Neural progenitor cell (in vitro differentiated cells): ENCODE measurements at regions not wholly inside any gene's neighbourhood (a gene's known extent, or its start where the extent isn't known, plus 50 kb on each side); places are given as distances from the start of the nearest gene placed in this dataset.

ENCODE experiments used
- DNase-seq: peaks from one replicate; pipeline ENCODE4 v3.0.0-alpha.2; 2016; ENCODE audit warnings: low spot score
- H2AFZ ChIP-seq: fragments of 200-600 bp; sonication (generic); replicated peaks from 2 replicates; pipeline ENCODE4 v1.6.1; 2016; ENCODE audit warnings: antibody characterized with exemption
- H3F3A ChIP-seq: fragments of 200-600 bp; sonication (generic); 2 replicates; pipeline ENCODE4 v1.6.1; 2016; ENCODE audit warnings: antibody characterized with exemption, low read depth
- H3K27ac ChIP-seq: fragments of 200-600 bp; sonication (generic); 2 replicates; pipeline ENCODE4 v1.5.1; 2016; ENCODE audit warnings: mild to moderate bottlenecking
- H3K27me3 ChIP-seq: fragments of 200-600 bp; sonication (generic); 2 replicates; pipeline ENCODE4 v1.6.1; 2016; ENCODE audit warnings: mild to moderate bottlenecking, moderate library complexity
- H3K36me3 ChIP-seq: fragments of 200-600 bp; sonication (generic); 2 replicates; pipeline ENCODE4 v1.5.1; 2016
- H3K4me1 ChIP-seq: fragments of 200-600 bp; sonication (generic); 2 replicates; pipeline ENCODE4 v1.6.1; 2016; ENCODE audit warnings: mixed run types
- H3K4me2 ChIP-seq: fragments of 200-600 bp; sonication (generic); 2 replicates; pipeline ENCODE4 v1.6.1; 2016
- H3K4me3 ChIP-seq: fragments of 200-600 bp; sonication (generic); 2 replicates; pipeline ENCODE4 v1.5.1; 2016
- H3K79me2 ChIP-seq: fragments of 200-600 bp; sonication (generic); 2 replicates; pipeline ENCODE4 v1.6.1; 2016; ENCODE audit warnings: low read depth
- H3K9ac ChIP-seq: fragments of 200-600 bp; sonication (generic); 2 replicates; pipeline ENCODE4 v1.6.1; 2016
- H3K9me3 ChIP-seq: fragments of 200-600 bp; sonication (generic); 2 replicates; pipeline ENCODE4 v1.5.1; 2016; ENCODE audit warnings: low read depth
- H4K20me1 ChIP-seq: fragments of 200-600 bp; sonication (generic); 2 replicates; pipeline ENCODE4 v1.6.1; 2016; ENCODE audit warnings: low read depth
- H3K27ac Mint-ChIP-seq: 3 replicates; pipeline ENCODE4 v1.8.0; 2021; ENCODE audit warnings: mixed read lengths
- H3K27me3 Mint-ChIP-seq: 2 replicates; pipeline ENCODE4 v1.8.0; 2022; ENCODE audit warnings: low read depth, mild to moderate bottlenecking, inconsistent platforms, moderate library complexity, mixed read lengths; ENCODE audit not compliant: insufficient read depth
- H3K36me3 Mint-ChIP-seq: 3 replicates; pipeline ENCODE4 v1.8.0; 2021; ENCODE audit warnings: mixed read lengths
- H3K4me1 Mint-ChIP-seq: 3 replicates; pipeline ENCODE4 v1.8.0; 2021; ENCODE audit warnings: mixed read lengths
- H3K4me3 Mint-ChIP-seq: 3 replicates; pipeline ENCODE4 v1.8.0; 2021; ENCODE audit warnings: mild to moderate bottlenecking, moderate library complexity, mixed read lengths
- H3K9me3 Mint-ChIP-seq: 3 replicates; pipeline ENCODE4 v1.8.0; 2020; ENCODE audit warnings: mixed read lengths
- EZH2 ChIP-seq: fragments of 200-600 bp; sonication (generic); IDR thresholded peaks from 2 replicates; pipeline ENCODE4 v1.6.1; 2017; ENCODE audit warnings: antibody characterized with exemption, mild to moderate bottlenecking, moderate library complexity
- EZH2phosphoT487 ChIP-seq: fragments of 200-600 bp; sonication (generic); IDR thresholded peaks from 2 replicates; pipeline ENCODE4 v1.6.1; 2017; ENCODE audit warnings: antibody characterized with exemption
- TF ChIP-seq, protein P1 (sequence below): fragments of 200-600 bp; sonication (generic); IDR thresholded peaks from 2 replicates; pipeline ENCODE4 v1.5.1; 2017; ENCODE audit warnings: antibody characterized with exemption, mild to moderate bottlenecking

DNA sequence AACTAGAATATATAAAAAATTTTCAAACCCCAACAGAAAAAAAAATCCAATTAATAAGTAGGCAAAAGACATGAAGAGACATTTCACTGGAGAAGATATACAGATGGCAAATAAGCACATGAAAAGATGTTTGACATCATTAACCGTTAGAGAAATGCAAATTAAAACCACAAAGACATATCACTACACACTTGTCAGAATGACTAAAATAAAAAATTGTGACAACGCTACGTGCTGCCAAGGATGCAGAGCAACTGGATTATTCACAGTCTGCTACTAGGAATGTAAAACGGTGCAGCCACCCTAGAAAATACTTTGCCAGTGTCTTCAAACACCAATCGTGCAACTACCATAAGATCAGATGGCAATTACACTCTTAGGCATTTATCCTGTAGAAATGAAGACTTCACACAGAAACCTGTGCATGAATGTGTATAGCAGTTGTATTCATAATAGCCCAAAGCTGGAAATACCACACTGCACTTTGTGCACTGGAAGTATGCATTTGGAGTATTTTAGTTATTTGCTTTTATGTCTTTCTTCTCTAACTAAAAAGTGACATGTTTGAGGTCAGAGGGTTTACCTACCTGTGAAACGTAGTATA, 75.3 kb upstream of the PALMD start:
- Histone ChIP-seq H3K79me2 (no peaks in the 10 kb centered on the region), H3K4me3 (no peak overlapping the region), H3K4me2 (no peak overlapping the region), H3K36me3 (no peaks in the 10 kb centered on the region), H3F3A (no peaks in the 10 kb centered on the region), H3K27me3 (no peaks in the 10 kb centered on the region), H2AFZ (no peak overlapping the region), H3K9me3 (no peaks in the 10 kb centered on the region), H3K9ac (no peak overlapping the region), H4K20me1 (no peaks in the 10 kb centered on the region), H3K4me1 (no peaks in the 10 kb centered on the region), H3K27ac (no peak overlapping the region)
- Mint-ChIP-seq H3K27ac (no peak overlapping the region), H3K9me3 (no peaks in the 10 kb centered on the region), H3K4me3 (no peak overlapping the region), H3K36me3 (no peaks in the 10 kb centered on the region), H3K4me1 (no peaks in the 10 kb centered on the region), H3K27me3 (peaks cover 2% of the 10 kb centered on the region)
- no peak for DNase-seq
- TF ChIP-seq EZH2: no peak
- no peak for TF ChIP-seq EZH2phosphoT487
- TF ChIP-seq, protein P1, sequence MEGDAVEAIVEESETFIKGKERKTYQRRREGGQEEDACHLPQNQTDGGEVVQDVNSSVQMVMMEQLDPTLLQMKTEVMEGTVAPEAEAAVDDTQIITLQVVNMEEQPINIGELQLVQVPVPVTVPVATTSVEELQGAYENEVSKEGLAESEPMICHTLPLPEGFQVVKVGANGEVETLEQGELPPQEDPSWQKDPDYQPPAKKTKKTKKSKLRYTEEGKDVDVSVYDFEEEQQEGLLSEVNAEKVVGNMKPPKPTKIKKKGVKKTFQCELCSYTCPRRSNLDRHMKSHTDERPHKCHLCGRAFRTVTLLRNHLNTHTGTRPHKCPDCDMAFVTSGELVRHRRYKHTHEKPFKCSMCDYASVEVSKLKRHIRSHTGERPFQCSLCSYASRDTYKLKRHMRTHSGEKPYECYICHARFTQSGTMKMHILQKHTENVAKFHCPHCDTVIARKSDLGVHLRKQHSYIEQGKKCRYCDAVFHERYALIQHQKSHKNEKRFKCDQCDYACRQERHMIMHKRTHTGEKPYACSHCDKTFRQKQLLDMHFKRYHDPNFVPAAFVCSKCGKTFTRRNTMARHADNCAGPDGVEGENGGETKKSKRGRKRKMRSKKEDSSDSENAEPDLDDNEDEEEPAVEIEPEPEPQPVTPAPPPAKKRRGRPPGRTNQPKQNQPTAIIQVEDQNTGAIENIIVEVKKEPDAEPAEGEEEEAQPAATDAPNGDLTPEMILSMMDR: no peak

DNA sequence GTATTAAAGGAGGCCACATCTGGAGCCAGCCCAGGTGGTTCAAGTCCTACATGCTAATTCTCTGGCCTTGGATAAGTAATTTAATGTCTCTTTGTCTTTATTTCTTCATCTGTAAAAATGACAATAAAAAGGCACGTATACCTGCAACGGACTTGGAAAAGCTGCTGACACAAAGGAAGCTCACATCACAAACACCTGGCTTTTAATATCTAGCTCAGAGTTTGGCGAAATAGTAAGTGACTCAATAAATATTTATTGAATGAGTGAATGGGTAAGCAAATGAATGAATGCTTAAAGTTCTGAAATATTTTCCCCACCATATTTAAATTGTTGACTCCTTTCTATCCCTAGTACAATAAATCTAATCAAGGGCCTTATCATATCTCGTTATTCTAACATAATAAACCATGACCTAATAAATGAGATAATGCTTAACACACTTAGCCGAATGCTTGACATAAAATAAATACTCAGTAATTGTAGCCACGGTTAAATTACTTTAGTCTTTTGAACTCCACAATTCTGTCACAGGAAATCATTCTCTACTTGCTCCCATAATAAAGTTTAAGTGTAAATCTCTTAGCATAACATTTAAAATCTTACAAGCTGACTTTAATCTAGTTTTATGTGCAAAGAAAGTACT, 74.7 kb upstream of the PALMD start:
- Mint-ChIP-seq H3K27ac (no peak overlapping the region), H3K36me3 (no peaks in the 10 kb centered on the region), H3K4me1 (no peaks in the 10 kb centered on the region), H3K27me3 (peaks cover 2% of the 10 kb centered on the region), H3K4me3 (no peak overlapping the region), H3K9me3 (no peaks in the 10 kb centered on the region)
- Histone ChIP-seq H3K4me3 (no peak overlapping the region), H3K27me3 (no peaks in the 10 kb centered on the region), H3K9ac (no peak overlapping the region), H3K4me2 (no peak overlapping the region), H3F3A (no peaks in the 10 kb centered on the region), H4K20me1 (no peaks in the 10 kb centered on the region), H3K79me2 (no peaks in the 10 kb centered on the region), H3K4me1 (no peaks in the 10 kb centered on the region), H2AFZ (no peak overlapping the region), H3K36me3 (no peaks in the 10 kb centered on the region), H3K27ac (no peak overlapping the region), H3K9me3 (no peaks in the 10 kb centered on the region)
- TF ChIP-seq EZH2: no peak
- DNase-seq: no peak

DNA sequence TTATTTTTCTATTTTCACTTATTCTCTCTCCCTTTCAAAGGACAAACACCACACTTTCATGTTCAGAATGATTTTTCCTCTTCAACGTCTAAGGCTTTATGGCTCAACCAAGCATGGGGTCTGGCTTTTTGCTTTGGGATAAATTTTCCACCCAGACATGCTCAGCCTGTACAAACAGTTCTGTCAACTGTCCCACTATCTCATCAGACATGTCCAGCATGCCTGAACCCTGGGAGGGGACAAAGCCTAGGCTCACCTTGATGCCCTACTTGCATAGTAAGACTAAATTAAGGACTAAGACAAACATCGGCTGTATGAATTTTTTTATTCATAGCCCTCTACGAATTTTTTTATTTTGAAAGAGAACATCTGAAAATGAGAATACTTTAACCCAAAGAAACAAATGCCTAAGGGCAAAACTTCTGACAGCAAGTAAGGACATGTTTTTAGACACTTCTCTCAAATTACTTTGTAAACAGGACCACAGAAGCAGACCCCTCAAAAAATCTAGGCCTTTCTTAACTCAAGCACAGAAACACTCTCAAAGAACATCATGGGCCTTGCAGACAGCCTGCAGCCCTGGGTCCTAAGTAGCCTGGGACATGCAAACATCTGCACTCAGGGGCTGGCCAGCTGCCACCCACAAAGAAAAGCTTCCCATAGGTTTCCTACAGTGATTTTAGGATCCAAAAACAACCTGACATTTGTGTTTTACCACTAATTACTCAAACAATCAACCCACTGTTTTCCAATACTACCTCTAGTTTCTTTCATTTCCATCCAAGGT, 72.3 kb upstream of the PALMD start:
- TF ChIP-seq EZH2 (no peak), EZH2phosphoT487 (no peak)
- TF ChIP-seq, protein P1: no peak
- no peaks in the 10 kb centered on the region for H4K20me1 ChIP-seq
- H3K4me1 ChIP-seq: no peaks in the 10 kb centered on the region
- H3K9ac ChIP-seq: no peak overlapping the region
- no peaks in the 10 kb centered on the region for H3K36me3 Mint-ChIP-seq
- H3K79me2 ChIP-seq: no peaks in the 10 kb centered on the region
- peaks cover 2% of the 10 kb centered on the region for H3K27me3 Mint-ChIP-seq
- no peak overlapping the region for H3K27ac Mint-ChIP-seq
- H2AFZ ChIP-seq: peak overlapping the region; percentile 59
- H3K9me3 ChIP-seq: no peaks in the 10 kb centered on the region
- H3F3A ChIP-seq: no peaks in the 10 kb centered on the region
- no peak overlapping the region for H3K27ac ChIP-seq
- no peak for DNase-seq
- no peak overlapping the region for H3K4me3 Mint-ChIP-seq
- no peak overlapping the region for H3K4me2 ChIP-seq
- H3K4me1 Mint-ChIP-seq: peaks cover 9% of the 10 kb centered on the region
- no peaks in the 10 kb centered on the region for H3K27me3 ChIP-seq
- H3K4me3 ChIP-seq: no peak overlapping the region
- no peaks in the 10 kb centered on the region for H3K9me3 Mint-ChIP-seq
- no peaks in the 10 kb centered on the region for H3K36me3 ChIP-seq

DNA sequence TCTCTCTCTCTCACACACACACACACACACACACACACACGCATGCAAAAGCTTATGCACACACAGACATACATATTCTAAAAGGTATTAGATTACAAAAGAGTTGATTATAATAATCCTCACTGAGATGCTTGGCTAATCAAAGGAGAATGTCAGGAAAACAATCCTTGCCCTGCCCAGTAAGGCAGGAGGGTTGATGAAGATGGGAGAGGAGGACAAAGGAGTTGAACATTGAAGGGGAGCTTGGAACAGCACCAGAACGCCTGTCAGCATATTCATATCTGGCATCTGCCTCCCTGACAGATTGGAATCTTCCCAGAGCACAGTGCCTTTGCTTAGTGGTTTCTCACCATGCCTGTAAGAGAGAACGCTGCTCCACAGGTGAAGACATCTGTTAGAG, 68.6 kb upstream of the PALMD start:
- Mint-ChIP-seq H3K4me1 (peaks cover 9% of the 10 kb centered on the region), H3K36me3 (no peaks in the 10 kb centered on the region), H3K27ac (no peak overlapping the region), H3K27me3 (peaks cover 2% of the 10 kb centered on the region), H3K9me3 (no peaks in the 10 kb centered on the region), H3K4me3 (no peak overlapping the region)
- TF ChIP-seq EZH2 (no peak), EZH2phosphoT487 (no peak)
- TF ChIP-seq, protein P1: no peak
- no peaks in the 10 kb centered on the region for H3F3A ChIP-seq
- H3K4me1 ChIP-seq: peaks cover 6% of the 10 kb centered on the region
- no peak overlapping the region for H3K4me2 ChIP-seq
- H3K9ac ChIP-seq: no peak overlapping the region
- no peak for DNase-seq
- no peaks in the 10 kb centered on the region for H3K27me3 ChIP-seq
- no peak overlapping the region for H3K4me3 ChIP-seq
- H3K27ac ChIP-seq: no peak overlapping the region
- no peak overlapping the region for H2AFZ ChIP-seq
- no peaks in the 10 kb centered on the region for H3K36me3 ChIP-seq
- no peaks in the 10 kb centered on the region for H4K20me1 ChIP-seq
- no peaks in the 10 kb centered on the region for H3K9me3 ChIP-seq
- no peaks in the 10 kb centered on the region for H3K79me2 ChIP-seq
